ENCODE measurements at regions not wholly inside any gene's neighbourhood (a gene's known extent, or its start where the extent isn't known, plus 50 kb on each side); places are given as distances from the start of the nearest gene placed in this dataset.

- Histone ChIP-seq H3K4me1 (ENCODE audit: control insufficient read depth in 1 of 2, insufficient read depth in 2 of 2, low read length in 2 of 2) (no peaks in the 10 kb centered on the region), H3K36me3 (ENCODE audit: control insufficient read depth in 1 of 2, insufficient read depth in 2 of 2, low read length in 2 of 2) (no peaks in the 10 kb centered on the region), H3K27ac (ENCODE audit: low read depth, low read length) (no peak overlapping the region), H3K9me3 (ENCODE audit: control insufficient read depth in 1 of 2, low read length in 2 of 2) (no peaks in the 10 kb centered on the region), H3K4me3 (ENCODE audit: low read depth in 1 of 2, low read length in 2 of 2) (no peak overlapping the region), H3K9ac (ENCODE audit: low read depth in 1 of 2, low read length in 2 of 2) (no peak overlapping the region), H3K27me3 (ENCODE audit: control insufficient read depth in 1 of 2, insufficient read depth in 2 of 2, low read length in 2 of 2) (no peaks in the 10 kb centered on the region)
These were observed 264.7 kb upstream of the SYT4 start for GRCh38 chr18:43542016-43542415.

- H3K9me3 ChIP-seq (ENCODE audit: control insufficient read depth in 1 of 2, low read length in 2 of 2), result no peaks in the 10 kb centered on the region
These were observed 265.9 kb upstream of the SYT4 start for GRCh38 chr18:43543236-43543635.

GRCh38 chr18:43547456-43547855, 270.2 kb upstream of the SYT4 start:
- Histone ChIP-seq H3K27ac (ENCODE audit: low read depth, low read length) (no peak overlapping the region), H3K27me3 (ENCODE audit: control insufficient read depth in 1 of 2, insufficient read depth in 2 of 2, low read length in 2 of 2) (no peaks in the 10 kb centered on the region), H3K9ac (ENCODE audit: low read depth in 1 of 2, low read length in 2 of 2) (no peak overlapping the region), H3K9me3 (ENCODE audit: control insufficient read depth in 1 of 2, low read length in 2 of 2) (no peaks in the 10 kb centered on the region), H3K36me3 (ENCODE audit: control insufficient read depth in 1 of 2, insufficient read depth in 2 of 2, low read length in 2 of 2) (no peaks in the 10 kb centered on the region), H3K4me3 (ENCODE audit: low read depth in 1 of 2, low read length in 2 of 2) (no peak overlapping the region), H3K4me1 (ENCODE audit: control insufficient read depth in 1 of 2, insufficient read depth in 2 of 2, low read length in 2 of 2) (no peaks in the 10 kb centered on the region)

More at GRCh38 chr18:43543236-43543635, 265.9 kb upstream of the SYT4 start:
- Histone ChIP-seq H3K4me3 (ENCODE audit: low read depth in 1 of 2, low read length in 2 of 2) (no peak overlapping the region), H3K27me3 (ENCODE audit: control insufficient read depth in 1 of 2, insufficient read depth in 2 of 2, low read length in 2 of 2) (no peaks in the 10 kb centered on the region), H3K36me3 (ENCODE audit: control insufficient read depth in 1 of 2, insufficient read depth in 2 of 2, low read length in 2 of 2) (no peaks in the 10 kb centered on the region), H3K9ac (ENCODE audit: low read depth in 1 of 2, low read length in 2 of 2) (no peak overlapping the region), H3K4me1 (ENCODE audit: control insufficient read depth in 1 of 2, insufficient read depth in 2 of 2, low read length in 2 of 2) (no peaks in the 10 kb centered on the region), H3K27ac (ENCODE audit: low read depth, low read length) (no peak overlapping the region)

- H3K27ac ChIP-seq (ENCODE audit: low read depth, low read length), result no peak overlapping the region
- no peaks in the 10 kb centered on the region for H3K27me3 ChIP-seq (ENCODE audit: control insufficient read depth in 1 of 2, insufficient read depth in 2 of 2, low read length in 2 of 2)
- H3K4me1 ChIP-seq (ENCODE audit: control insufficient read depth in 1 of 2, insufficient read depth in 2 of 2, low read length in 2 of 2), result no peaks in the 10 kb centered on the region
- no peak overlapping the region for H3K4me3 ChIP-seq (ENCODE audit: low read depth in 1 of 2, low read length in 2 of 2)
- H3K36me3 ChIP-seq (ENCODE audit: control insufficient read depth in 1 of 2, insufficient read depth in 2 of 2, low read length in 2 of 2), result no peaks in the 10 kb centered on the region
- no peaks in the 10 kb centered on the region for H3K9me3 ChIP-seq (ENCODE audit: control insufficient read depth in 1 of 2, low read length in 2 of 2)
- H3K9ac ChIP-seq (ENCODE audit: low read depth in 1 of 2, low read length in 2 of 2), result no peak overlapping the region
These were observed 282.2 kb upstream of the SYT4 start for GRCh38 chr18:43559507-43559906.

- H3K27ac ChIP-seq (ENCODE audit: low read depth, low read length), result no peak overlapping the region
These were observed 286.5 kb upstream of the SYT4 start for GRCh38 chr18:43563780-43564179.

GRCh38 chr18:43570593-43570992, 293.3 kb upstream of the SYT4 start:
- Histone ChIP-seq H3K27me3 (ENCODE audit: control insufficient read depth in 1 of 2, insufficient read depth in 2 of 2, low read length in 2 of 2) (no peaks in the 10 kb centered on the region), H3K4me1 (ENCODE audit: control insufficient read depth in 1 of 2, insufficient read depth in 2 of 2, low read length in 2 of 2) (no peaks in the 10 kb centered on the region), H3K36me3 (ENCODE audit: control insufficient read depth in 1 of 2, insufficient read depth in 2 of 2, low read length in 2 of 2) (no peaks in the 10 kb centered on the region), H3K27ac (ENCODE audit: low read depth, low read length) (no peak overlapping the region), H3K4me3 (ENCODE audit: low read depth in 1 of 2, low read length in 2 of 2) (no peak overlapping the region), H3K9ac (ENCODE audit: low read depth in 1 of 2, low read length in 2 of 2) (no peak overlapping the region), H3K9me3 (ENCODE audit: control insufficient read depth in 1 of 2, low read length in 2 of 2) (no peaks in the 10 kb centered on the region)

More at GRCh38 chr18:43563780-43564179, 286.5 kb upstream of the SYT4 start:
- Histone ChIP-seq H3K4me1 (ENCODE audit: control insufficient read depth in 1 of 2, insufficient read depth in 2 of 2, low read length in 2 of 2) (no peaks in the 10 kb centered on the region), H3K36me3 (ENCODE audit: control insufficient read depth in 1 of 2, insufficient read depth in 2 of 2, low read length in 2 of 2) (no peaks in the 10 kb centered on the region), H3K4me3 (ENCODE audit: low read depth in 1 of 2, low read length in 2 of 2) (no peak overlapping the region), H3K9ac (ENCODE audit: low read depth in 1 of 2, low read length in 2 of 2) (no peak overlapping the region), H3K27me3 (ENCODE audit: control insufficient read depth in 1 of 2, insufficient read depth in 2 of 2, low read length in 2 of 2) (no peaks in the 10 kb centered on the region), H3K9me3 (ENCODE audit: control insufficient read depth in 1 of 2, low read length in 2 of 2) (no peaks in the 10 kb centered on the region)

GRCh38 chr18:43571078-43571689, 293.9 kb upstream of the SYT4 start:
- Histone ChIP-seq H3K9me3 (ENCODE audit: control insufficient read depth in 1 of 2, low read length in 2 of 2) (no peaks in the 10 kb centered on the region), H3K9ac (ENCODE audit: low read depth in 1 of 2, low read length in 2 of 2) (no peak overlapping the region), H3K27ac (ENCODE audit: low read depth, low read length) (no peak overlapping the region), H3K27me3 (ENCODE audit: control insufficient read depth in 1 of 2, insufficient read depth in 2 of 2, low read length in 2 of 2) (no peaks in the 10 kb centered on the region), H3K4me3 (ENCODE audit: low read depth in 1 of 2, low read length in 2 of 2) (no peak overlapping the region), H3K36me3 (ENCODE audit: control insufficient read depth in 1 of 2, insufficient read depth in 2 of 2, low read length in 2 of 2) (no peaks in the 10 kb centered on the region), H3K4me1 (ENCODE audit: control insufficient read depth in 1 of 2, insufficient read depth in 2 of 2, low read length in 2 of 2) (no peaks in the 10 kb centered on the region)

- Histone ChIP-seq H3K9me3 (ENCODE audit: control insufficient read depth in 1 of 2, low read length in 2 of 2) (no peaks in the 10 kb centered on the region), H3K27ac (ENCODE audit: low read depth, low read length) (no peak overlapping the region), H3K4me1 (ENCODE audit: control insufficient read depth in 1 of 2, insufficient read depth in 2 of 2, low read length in 2 of 2) (no peaks in the 10 kb centered on the region), H3K4me3 (ENCODE audit: low read depth in 1 of 2, low read length in 2 of 2) (no peak overlapping the region), H3K27me3 (ENCODE audit: control insufficient read depth in 1 of 2, insufficient read depth in 2 of 2, low read length in 2 of 2) (no peaks in the 10 kb centered on the region), H3K36me3 (ENCODE audit: control insufficient read depth in 1 of 2, insufficient read depth in 2 of 2, low read length in 2 of 2) (no peaks in the 10 kb centered on the region), H3K9ac (ENCODE audit: low read depth in 1 of 2, low read length in 2 of 2) (no peak overlapping the region)
These were observed 294.9 kb upstream of the SYT4 start for GRCh38 chr18:43572163-43572562.

GRCh38 chr18:43574974-43575373, 297.7 kb upstream of the SYT4 start:
- no peaks in the 10 kb centered on the region for H3K36me3 ChIP-seq (ENCODE audit: control insufficient read depth in 1 of 2, insufficient read depth in 2 of 2, low read length in 2 of 2)
- no peaks in the 10 kb centered on the region for H3K9me3 ChIP-seq (ENCODE audit: control insufficient read depth in 1 of 2, low read length in 2 of 2)
- no peaks in the 10 kb centered on the region for H3K27me3 ChIP-seq (ENCODE audit: control insufficient read depth in 1 of 2, insufficient read depth in 2 of 2, low read length in 2 of 2)
- H3K9ac ChIP-seq (ENCODE audit: low read depth in 1 of 2, low read length in 2 of 2), result no peak overlapping the region
- H3K27ac ChIP-seq (ENCODE audit: low read depth, low read length), result no peak overlapping the region
- no peaks in the 10 kb centered on the region for H3K4me1 ChIP-seq (ENCODE audit: control insufficient read depth in 1 of 2, insufficient read depth in 2 of 2, low read length in 2 of 2)
- no peak overlapping the region for H3K4me3 ChIP-seq (ENCODE audit: low read depth in 1 of 2, low read length in 2 of 2)

GRCh38 chr18:43578211-43578610, 300.9 kb upstream of the SYT4 start:
- Histone ChIP-seq H3K9me3 (ENCODE audit: control insufficient read depth in 1 of 2, low read length in 2 of 2) (no peaks in the 10 kb centered on the region), H3K36me3 (ENCODE audit: control insufficient read depth in 1 of 2, insufficient read depth in 2 of 2, low read length in 2 of 2) (no peaks in the 10 kb centered on the region), H3K4me3 (ENCODE audit: low read depth in 1 of 2, low read length in 2 of 2) (no peak overlapping the region), H3K27ac (ENCODE audit: low read depth, low read length) (no peak overlapping the region), H3K4me1 (ENCODE audit: control insufficient read depth in 1 of 2, insufficient read depth in 2 of 2, low read length in 2 of 2) (no peaks in the 10 kb centered on the region), H3K9ac (ENCODE audit: low read depth in 1 of 2, low read length in 2 of 2) (no peak overlapping the region), H3K27me3 (ENCODE audit: control insufficient read depth in 1 of 2, insufficient read depth in 2 of 2, low read length in 2 of 2) (no peaks in the 10 kb centered on the region)

- no peaks in the 10 kb centered on the region for H3K27me3 ChIP-seq (ENCODE audit: control insufficient read depth in 1 of 2, insufficient read depth in 2 of 2, low read length in 2 of 2)
- H3K27ac ChIP-seq (ENCODE audit: low read depth, low read length), result no peak overlapping the region
- no peak overlapping the region for H3K4me3 ChIP-seq (ENCODE audit: low read depth in 1 of 2, low read length in 2 of 2)
- no peaks in the 10 kb centered on the region for H3K36me3 ChIP-seq (ENCODE audit: control insufficient read depth in 1 of 2, insufficient read depth in 2 of 2, low read length in 2 of 2)
- no peaks in the 10 kb centered on the region for H3K9me3 ChIP-seq (ENCODE audit: control insufficient read depth in 1 of 2, low read length in 2 of 2)
- no peak overlapping the region for H3K9ac ChIP-seq (ENCODE audit: low read depth in 1 of 2, low read length in 2 of 2)
- H3K4me1 ChIP-seq (ENCODE audit: control insufficient read depth in 1 of 2, insufficient read depth in 2 of 2, low read length in 2 of 2), result no peaks in the 10 kb centered on the region
These were observed 301.4 kb upstream of the SYT4 start for GRCh38 chr18:43578706-43579105.

Measured in duodenal mucosa (tissue), 2 donors.